Spleen (tissue), 11 donors: ENCODE measurements at regions not wholly inside any gene's neighbourhood (a gene's known extent, or its start where the extent isn't known, plus 50 kb on each side); places are given as distances from the start of the nearest gene placed in this dataset.
"Not testable (repeated sequence)": the region's sequence is repeated elsewhere in the genome, so short reads cannot be mapped to it uniquely, and the experiment has no call there.

Experiments used
- DNase-seq: peaks from one replicate; pipeline ENCODE4 v3.0.0-alpha.2; 2020
- H3K27ac ChIP-seq, 8 donors: fragments of 200-600 bp; sonication (generic) in 7 of 8; 1 replicate in 4 of 8; 2 replicates in 4 of 8; pipeline versions ENCODE4 v1.5.0 to v1.8.0; 2016 to 2021; ENCODE audit warnings: inconsistent platforms in 4 of 8, mild to moderate bottlenecking in 4 of 8, moderate library complexity in 1 of 8
- H3K27me3 ChIP-seq, 7 donors: fragments of 200-600 bp; sonication (generic) in 6 of 7; replicated peaks in 1 of 7; 1 replicate in 4 of 7; 2 replicates in 3 of 7; pipeline versions ENCODE4 v1.5.0 to v1.8.0; 2016 to 2021; ENCODE audit warnings: inconsistent platforms in 3 of 7, mild to moderate bottlenecking in 1 of 7
- H3K36me3 ChIP-seq, 6 donors: fragments of 200-600 bp; sonication (generic) in 5 of 6; 1 replicate in 4 of 6; 2 replicates in 2 of 6; pipeline versions ENCODE4 v1.5.0 to v1.8.0; 2016 to 2021; ENCODE audit warnings: inconsistent platforms in 2 of 6
- H3K4me1 ChIP-seq, 6 donors: fragments of 200-600 bp; sonication (generic) in 5 of 6; 1 replicate in 3 of 6; 2 replicates in 3 of 6; pipeline versions ENCODE4 v1.5.0 to v1.8.0; 2016 to 2021; ENCODE audit warnings: inconsistent platforms in 3 of 6
- H3K4me3 ChIP-seq, 8 donors: fragments of 200-600 bp; sonication (generic) in 7 of 8; 1 replicate in 4 of 8; 2 replicates in 4 of 8; pipeline versions ENCODE4 v1.5.0 to v1.8.0; 2016 to 2021; ENCODE audit warnings: inconsistent platforms in 4 of 8, mild to moderate bottlenecking in 4 of 8, moderate library complexity in 2 of 8
- H3K9me3 ChIP-seq, 8 donors: fragments of 200-600 bp; sonication (generic) in 7 of 8; 1 replicate in 4 of 8; 2 replicates in 4 of 8; pipeline versions ENCODE4 v1.5.0 to v1.8.0; 2016 to 2021; ENCODE audit warnings: inconsistent platforms in 4 of 8
- POLR2A ChIP-seq, 3 donors: fragments of 450-650 bp; IDR thresholded peaks; one replicate each; pipeline ENCODE4 v1.5.1; 2017; ENCODE audit warnings: antibody characterized with exemption in 3 of 3, mild to moderate bottlenecking in 1 of 3
- POLR2AphosphoS5 ChIP-seq, 3 donors: sonication (generic); formaldehyde crosslinking; IDR thresholded peaks; one replicate each; pipeline ENCODE4 v1.5.1; 2017; ENCODE audit warnings: antibody characterized with exemption in 3 of 3
- WGBS, 5 donors: extraction: QIAGEN DNeasy Blood & Tissue Kit in 3 of 5; methylation state at CpG; one replicate each; pipeline versions ENCODE4 v1.1.5 to v1.1.7; 2013 to 2018; 5-methylcytosine and 5-hydroxymethylcytosine counted together
- intact Hi-C: fragments of 100-400 bp; cut with DNase I; formaldehyde crosslinking; loops from one replicate; pipeline ENCODE4 v1.15.0; 2023; ENCODE audit warnings: low total_unique reads
- TF ChIP-seq, protein P1 (sequence below), 11 experiments: fragments of 200-600 bp in 7 of 11; fragments of 450-650 bp in 4 of 11; sonication (generic) in 4 of 11; IDR thresholded peaks in 8 of 11; conservative IDR thresholded peaks in 3 of 11; 1 replicate in 7 of 11; 2 replicates in 4 of 11; pipeline versions ENCODE4 v1.4.0 to v1.8.0; 2016 to 2021; ENCODE audit warnings: antibody characterized with exemption in 11 of 11, inconsistent platforms in 4 of 11, mild to moderate bottlenecking in 1 of 11
- donor health status: healthy with polysubstance abuse.
- donor health status: DM: no; HTN: no; CAD: no; lungs with moderate emphysema.
- donor health status: DM: no; HTN: no; CAD: no.
- donor health status: Bipolar disorder and iron deficiency.
- donor health status: healthy.
- donor health status: DM: no; HTN: no; CAD: no.
- donor health status: DM: yes; HTN: yes; CAD: no.

DNA sequence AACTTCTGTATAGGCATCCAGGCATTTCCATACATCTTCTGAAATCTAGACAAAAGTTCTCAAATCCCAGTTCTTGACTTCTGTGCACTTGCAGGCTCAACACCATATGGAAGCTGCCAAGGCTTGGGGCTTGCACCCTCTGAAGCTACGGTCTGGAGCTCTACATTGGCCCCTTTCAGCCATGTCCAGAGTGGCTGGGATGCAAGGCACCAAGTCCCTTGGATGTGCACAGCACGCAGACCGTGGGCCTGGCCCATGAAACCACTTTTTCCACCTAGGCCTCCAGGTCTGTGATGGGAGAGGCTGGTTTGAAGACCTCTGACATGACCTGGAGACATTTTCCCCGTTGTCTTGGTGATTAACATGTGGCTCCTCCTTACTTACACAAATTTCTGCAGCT lies 1645.1 kb downstream of the REEP3 start:
- WGBS, 5 donors: 52 to 86% (median 64%) methylated on average over 4 of the region's 4 CpGs
- intact Hi-C loops: no loop called here
- no peaks in the 10 kb centered on the region for H3K36me3 ChIP-seq
- TF ChIP-seq POLR2A (IDR thresholded peaks at IDR 0.05) (no peak), POLR2AphosphoS5 (IDR thresholded peaks at IDR 0.05) (no peak)
- TF ChIP-seq, protein P1, sequence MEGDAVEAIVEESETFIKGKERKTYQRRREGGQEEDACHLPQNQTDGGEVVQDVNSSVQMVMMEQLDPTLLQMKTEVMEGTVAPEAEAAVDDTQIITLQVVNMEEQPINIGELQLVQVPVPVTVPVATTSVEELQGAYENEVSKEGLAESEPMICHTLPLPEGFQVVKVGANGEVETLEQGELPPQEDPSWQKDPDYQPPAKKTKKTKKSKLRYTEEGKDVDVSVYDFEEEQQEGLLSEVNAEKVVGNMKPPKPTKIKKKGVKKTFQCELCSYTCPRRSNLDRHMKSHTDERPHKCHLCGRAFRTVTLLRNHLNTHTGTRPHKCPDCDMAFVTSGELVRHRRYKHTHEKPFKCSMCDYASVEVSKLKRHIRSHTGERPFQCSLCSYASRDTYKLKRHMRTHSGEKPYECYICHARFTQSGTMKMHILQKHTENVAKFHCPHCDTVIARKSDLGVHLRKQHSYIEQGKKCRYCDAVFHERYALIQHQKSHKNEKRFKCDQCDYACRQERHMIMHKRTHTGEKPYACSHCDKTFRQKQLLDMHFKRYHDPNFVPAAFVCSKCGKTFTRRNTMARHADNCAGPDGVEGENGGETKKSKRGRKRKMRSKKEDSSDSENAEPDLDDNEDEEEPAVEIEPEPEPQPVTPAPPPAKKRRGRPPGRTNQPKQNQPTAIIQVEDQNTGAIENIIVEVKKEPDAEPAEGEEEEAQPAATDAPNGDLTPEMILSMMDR (IDR thresholded peaks at IDR 0.05 in 8 of 11, conservative IDR thresholded peaks at IDR 0.05 in 3 of 11): no peak
- peaks cover 0 to 4% (median 0%) of the 10 kb centered on the region in 8 donors for H3K9me3 ChIP-seq
- no peak for DNase-seq
- H3K27ac ChIP-seq: no peak overlapping the region
- no peak overlapping the region for H3K4me3 ChIP-seq
- no peaks in the 10 kb centered on the region for H3K4me1 ChIP-seq
- no peaks in the 10 kb centered on the region for H3K27me3 ChIP-seq

DNA sequence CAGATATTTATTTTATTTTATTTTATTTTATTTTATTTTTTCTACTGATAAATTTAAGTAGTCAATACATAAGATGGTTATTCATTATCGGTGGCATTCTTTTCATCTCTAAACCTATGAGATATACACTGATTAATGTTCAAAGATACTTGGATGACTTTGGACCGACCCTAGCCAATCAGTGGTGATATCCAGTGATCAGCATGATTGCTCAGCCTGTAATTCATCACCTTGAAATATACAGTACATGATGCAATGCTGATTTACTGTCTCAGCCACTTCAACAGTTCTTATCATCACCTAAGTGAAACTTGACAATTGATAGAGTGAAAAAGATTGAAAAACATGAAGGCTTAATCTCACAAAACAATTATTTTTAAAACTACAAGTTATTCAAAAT lies 1651.0 kb downstream of the REEP3 start:
- intact Hi-C loops: no loop called here
- H3K27me3 ChIP-seq: no peaks in the 10 kb centered on the region
- peaks cover 0 to 9% (median 0%) of the 10 kb centered on the region in 8 donors for H3K9me3 ChIP-seq
- TF ChIP-seq, protein P1 (IDR thresholded peaks at IDR 0.05 in 8 of 11, conservative IDR thresholded peaks at IDR 0.05 in 3 of 11): no peak
- no peak for TF ChIP-seq POLR2A (IDR thresholded peaks at IDR 0.05)
- no peak for TF ChIP-seq POLR2AphosphoS5 (IDR thresholded peaks at IDR 0.05)
- WGBS, 5 donors: 55 to 74% (median 69%) methylated on average over 2 of the region's 2 CpGs
- DNase-seq: no peak
- H3K4me3 ChIP-seq: no peak overlapping the region
- no peaks in the 10 kb centered on the region for H3K4me1 ChIP-seq
- no peaks in the 10 kb centered on the region for H3K36me3 ChIP-seq
- no peak overlapping the region for H3K27ac ChIP-seq

DNA sequence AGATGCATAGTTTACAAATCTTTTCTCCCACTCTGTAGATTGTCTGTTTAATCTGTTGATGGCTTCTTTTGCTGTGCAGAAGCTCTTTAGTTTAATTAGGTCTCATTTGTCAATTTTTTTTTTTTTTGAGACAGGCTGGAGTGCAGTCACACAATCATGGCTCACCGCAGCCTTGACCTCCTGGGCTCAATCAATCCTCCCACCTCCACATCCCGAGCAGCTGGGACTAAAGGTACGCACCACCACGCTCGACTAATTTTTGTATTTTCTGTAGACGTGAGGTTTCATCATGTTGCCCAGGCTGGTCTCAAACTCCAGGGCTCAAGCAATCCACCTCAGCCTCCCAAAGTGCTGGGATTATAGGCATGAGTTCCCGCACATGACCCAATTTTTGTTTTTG lies 1655.8 kb downstream of the REEP3 start:
- WGBS, 5 donors: 73 to 92% (median 83%) methylated on average over 7 of the region's 7 CpGs
- intact Hi-C loops: no loop called here
- Histone ChIP-seq H3K9me3 (peaks cover 0 to 39% (median 17%) of the 10 kb centered on the region in 8 donors), H3K36me3 (no peaks in the 10 kb centered on the region), H3K27me3 (no peaks in the 10 kb centered on the region), H3K4me1 (no peaks in the 10 kb centered on the region), H3K27ac (no peak overlapping the region), H3K4me3 (no peak overlapping the region)
- no peak for DNase-seq
- TF ChIP-seq, protein P1 (IDR thresholded peaks at IDR 0.05 in 8 of 11, conservative IDR thresholded peaks at IDR 0.05 in 3 of 11): no peak
- TF ChIP-seq POLR2AphosphoS5 (IDR thresholded peaks at IDR 0.05) (no peak), POLR2A (IDR thresholded peaks at IDR 0.05) (no peak)

DNA sequence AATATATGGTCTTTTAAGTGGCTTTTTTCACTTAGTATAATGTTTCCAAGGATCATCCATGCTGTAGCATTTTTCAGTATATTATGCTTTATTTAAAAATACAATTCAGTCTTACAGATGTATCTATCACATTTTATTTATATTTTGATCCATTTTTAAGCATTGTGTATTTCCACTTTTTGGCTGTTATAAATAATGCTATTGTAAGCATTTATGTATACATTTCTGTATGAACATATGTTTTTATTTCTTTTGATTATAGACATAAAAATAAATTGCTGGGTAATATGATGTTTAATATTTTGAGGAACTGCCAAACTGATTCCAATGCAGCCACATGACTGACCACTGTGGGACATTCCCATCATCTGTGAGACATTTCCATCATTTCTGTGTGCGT lies 1662.0 kb downstream of the REEP3 start:
- Histone ChIP-seq H3K4me3 (no peak overlapping the region), H3K27ac (no peak overlapping the region), H3K36me3 (no peaks in the 10 kb centered on the region), H3K27me3 (no peaks in the 10 kb centered on the region), H3K9me3 (peaks cover 0 to 43% (median 21%) of the 10 kb centered on the region in 8 donors), H3K4me1 (no peaks in the 10 kb centered on the region)
- 88 to 100% (median 96%) methylated on average over 1 of the region's 1 CpG for WGBS, 5 donors
- TF ChIP-seq POLR2A (IDR thresholded peaks at IDR 0.05) (no peak), POLR2AphosphoS5 (IDR thresholded peaks at IDR 0.05) (no peak)
- TF ChIP-seq, protein P1 (IDR thresholded peaks at IDR 0.05 in 8 of 11, conservative IDR thresholded peaks at IDR 0.05 in 3 of 11): no peak
- no peak for DNase-seq
- intact Hi-C loops: no loop called here

DNA sequence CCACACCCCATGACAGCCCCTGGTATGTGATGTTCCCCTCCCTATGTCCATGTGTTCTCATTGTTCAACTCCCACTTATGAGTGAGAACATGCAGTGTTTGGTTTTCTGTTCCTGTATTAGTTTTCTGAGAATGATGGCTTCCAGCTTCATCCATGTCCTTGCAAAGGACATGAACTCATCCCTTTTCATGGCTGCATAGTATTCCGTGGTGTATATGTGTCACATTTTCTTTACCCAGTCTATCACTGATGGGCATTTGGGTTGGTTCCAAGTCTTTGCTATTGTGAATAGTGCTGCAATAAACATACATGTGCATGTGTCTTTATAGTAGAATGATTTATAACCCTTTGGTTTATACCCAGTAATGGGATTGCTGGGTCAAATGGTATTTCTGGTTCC lies 1665.5 kb downstream of the REEP3 start:
- peaks cover 0 to 20% (median 8%) of the 10 kb centered on the region in 8 donors for H3K9me3 ChIP-seq
- intact Hi-C loops, H3K27me3 ChIP-seq, H3K27ac ChIP-seq, H3K36me3 ChIP-seq, H3K4me3 ChIP-seq, DNase-seq, H3K4me1 ChIP-seq: not testable (repeated sequence)
- WGBS, 5 donors: 87 to 100% (median 93%) methylated on average over 1 of the region's 1 CpG
